ENCODE measurements at regions not wholly inside any gene's neighbourhood (a gene's known extent, or its start where the extent isn't known, plus 50 kb on each side); places are given as distances from the start of the nearest gene placed in this dataset.
A peak's percentile ranks its signal among the peaks of the same experiment; 100 is the strongest.

DNA sequence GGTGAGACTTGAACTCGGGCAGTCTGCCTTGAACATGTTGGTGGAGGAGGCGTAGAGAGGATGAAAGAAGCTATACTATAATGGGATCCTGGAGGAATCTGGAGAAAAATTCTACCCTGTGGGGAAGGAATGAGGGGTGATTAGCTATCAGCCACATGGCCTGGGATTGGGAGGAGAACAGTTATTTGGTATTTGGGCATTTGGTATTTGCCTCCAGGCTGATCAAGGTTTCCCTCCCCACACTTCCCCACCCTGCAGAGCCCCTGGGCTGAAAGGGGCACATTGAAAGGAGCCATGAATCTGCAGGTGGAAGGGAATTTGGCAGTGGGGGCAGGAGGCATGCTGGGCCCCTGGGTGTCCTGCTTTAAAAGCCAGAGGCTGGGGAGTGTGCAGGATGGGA lies 235.3 kb downstream of the INHBA start:
- TF ChIP-seq, protein P1, sequence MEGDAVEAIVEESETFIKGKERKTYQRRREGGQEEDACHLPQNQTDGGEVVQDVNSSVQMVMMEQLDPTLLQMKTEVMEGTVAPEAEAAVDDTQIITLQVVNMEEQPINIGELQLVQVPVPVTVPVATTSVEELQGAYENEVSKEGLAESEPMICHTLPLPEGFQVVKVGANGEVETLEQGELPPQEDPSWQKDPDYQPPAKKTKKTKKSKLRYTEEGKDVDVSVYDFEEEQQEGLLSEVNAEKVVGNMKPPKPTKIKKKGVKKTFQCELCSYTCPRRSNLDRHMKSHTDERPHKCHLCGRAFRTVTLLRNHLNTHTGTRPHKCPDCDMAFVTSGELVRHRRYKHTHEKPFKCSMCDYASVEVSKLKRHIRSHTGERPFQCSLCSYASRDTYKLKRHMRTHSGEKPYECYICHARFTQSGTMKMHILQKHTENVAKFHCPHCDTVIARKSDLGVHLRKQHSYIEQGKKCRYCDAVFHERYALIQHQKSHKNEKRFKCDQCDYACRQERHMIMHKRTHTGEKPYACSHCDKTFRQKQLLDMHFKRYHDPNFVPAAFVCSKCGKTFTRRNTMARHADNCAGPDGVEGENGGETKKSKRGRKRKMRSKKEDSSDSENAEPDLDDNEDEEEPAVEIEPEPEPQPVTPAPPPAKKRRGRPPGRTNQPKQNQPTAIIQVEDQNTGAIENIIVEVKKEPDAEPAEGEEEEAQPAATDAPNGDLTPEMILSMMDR (IDR thresholded peaks at IDR 0.05): no peak
- no peak for TF ChIP-seq EZH2 (IDR thresholded peaks at IDR 0.05)
- no peak for TF ChIP-seq EZH2phosphoT487 (IDR thresholded peaks at IDR 0.05)
- H3K27me3 Mint-ChIP-seq (ENCODE audit: insufficient read depth, low read depth): peaks cover 2% of the 10 kb centered on the region

DNA sequence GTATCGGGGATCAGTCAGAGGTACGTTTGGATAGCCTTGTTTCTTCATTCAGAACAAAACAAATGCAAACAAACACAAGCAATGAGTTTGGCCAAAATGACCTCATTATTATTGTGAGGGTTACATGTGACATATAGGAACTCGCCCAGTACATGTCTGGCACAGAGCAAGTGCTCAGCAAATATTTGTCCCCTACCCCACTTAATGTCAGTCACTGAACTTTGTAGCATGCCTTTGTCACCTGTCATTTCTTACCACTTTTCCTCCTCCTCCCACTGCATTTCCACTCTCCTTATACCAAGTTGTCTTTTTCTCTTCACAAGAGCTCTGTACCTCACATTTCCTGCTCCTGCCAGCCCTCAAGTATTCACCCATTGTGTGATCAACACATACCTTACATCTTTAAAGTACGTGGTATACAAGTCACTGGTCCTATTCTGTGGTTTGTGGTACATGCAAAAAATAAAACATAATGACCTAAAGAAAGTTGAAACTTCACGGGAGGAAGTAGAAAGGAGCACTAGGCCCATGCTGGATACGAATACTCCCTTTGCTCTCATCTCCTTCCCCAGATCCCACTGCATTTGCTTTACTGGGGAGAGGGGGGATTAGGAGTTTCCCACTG lies 236.0 kb downstream of the INHBA start:
- Histone ChIP-seq H3K27me3 (no peaks in the 10 kb centered on the region), H3K4me3 (no peak overlapping the region), H3K27ac (no peak overlapping the region), H3K9ac (no peak overlapping the region), H3K79me2 (ENCODE audit: low read depth) (no peaks in the 10 kb centered on the region), H2AFZ (replicated peaks) (no peak overlapping the region), H3F3A (ENCODE audit: low read depth) (no peaks in the 10 kb centered on the region), H3K4me2 (no peak overlapping the region), H3K36me3 (no peaks in the 10 kb centered on the region), H3K4me1 (no peaks in the 10 kb centered on the region), H3K9me3 (ENCODE audit: low read depth) (no peaks in the 10 kb centered on the region), H4K20me1 (ENCODE audit: low read depth) (no peaks in the 10 kb centered on the region)
- Mint-ChIP-seq H3K9me3 (no peaks in the 10 kb centered on the region), H3K36me3 (no peaks in the 10 kb centered on the region), H3K4me3 (no peak overlapping the region), H3K27me3 (ENCODE audit: insufficient read depth, low read depth) (peaks cover 2% of the 10 kb centered on the region), H3K27ac (peak overlapping the region; percentile 11), H3K4me1 (peaks cover 3% of the 10 kb centered on the region)
- no peak for TF ChIP-seq EZH2phosphoT487 (IDR thresholded peaks at IDR 0.05)
- TF ChIP-seq, protein P1 (IDR thresholded peaks at IDR 0.05): no peak
- no peak for DNase-seq (ENCODE audit: low spot score)

More for the DNA sequence above, 235.3 kb downstream of the INHBA start:
- Mint-ChIP-seq H3K9me3 (no peaks in the 10 kb centered on the region), H3K4me1 (peaks cover 3% of the 10 kb centered on the region), H3K27ac (no peak overlapping the region), H3K36me3 (no peaks in the 10 kb centered on the region), H3K4me3 (no peak overlapping the region)
- no peaks in the 10 kb centered on the region for H4K20me1 ChIP-seq (ENCODE audit: low read depth)
- no peak overlapping the region for H3K4me3 ChIP-seq
- no peak overlapping the region for H3K4me2 ChIP-seq
- no peak overlapping the region for H3K27ac ChIP-seq
- H3K9ac ChIP-seq: no peak overlapping the region
- H3K4me1 ChIP-seq: no peaks in the 10 kb centered on the region
- H3K36me3 ChIP-seq: no peaks in the 10 kb centered on the region
- no peak overlapping the region for H2AFZ ChIP-seq (replicated peaks)
- DNase-seq (ENCODE audit: low spot score): no peak
- no peaks in the 10 kb centered on the region for H3K79me2 ChIP-seq (ENCODE audit: low read depth)
- no peaks in the 10 kb centered on the region for H3F3A ChIP-seq (ENCODE audit: low read depth)
- no peaks in the 10 kb centered on the region for H3K9me3 ChIP-seq (ENCODE audit: low read depth)
- H3K27me3 ChIP-seq: no peaks in the 10 kb centered on the region

DNA sequence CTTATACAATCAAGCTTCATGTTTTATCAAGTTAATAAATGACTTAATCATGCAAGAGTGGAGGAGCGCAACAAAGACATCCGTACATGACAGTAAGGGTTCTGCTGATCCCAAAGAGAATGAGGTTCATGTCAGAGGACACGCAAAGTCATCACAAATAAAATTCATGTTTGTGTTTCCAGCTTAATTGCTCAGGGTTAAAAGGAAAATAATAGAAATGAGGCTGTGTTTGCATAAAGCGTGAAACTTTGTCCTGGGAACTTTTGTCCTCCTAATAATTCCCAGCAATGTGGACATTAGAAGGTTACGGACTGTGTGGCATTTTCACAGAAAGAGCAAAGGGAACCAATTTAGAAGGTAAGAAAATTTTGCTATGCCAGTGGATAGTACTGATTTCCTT lies 237.3 kb downstream of the INHBA start:
- peaks cover 2% of the 10 kb centered on the region for H3K27me3 Mint-ChIP-seq (ENCODE audit: insufficient read depth, low read depth)

More for the DNA sequence above, 237.3 kb downstream of the INHBA start:
- Mint-ChIP-seq H3K36me3 (no peaks in the 10 kb centered on the region), H3K27ac (no peak overlapping the region), H3K4me1 (peaks cover 3% of the 10 kb centered on the region), H3K9me3 (no peaks in the 10 kb centered on the region), H3K4me3 (no peak overlapping the region)
- no peaks in the 10 kb centered on the region for H3K79me2 ChIP-seq (ENCODE audit: low read depth)
- H3F3A ChIP-seq (ENCODE audit: low read depth): no peaks in the 10 kb centered on the region
- H4K20me1 ChIP-seq (ENCODE audit: low read depth): no peaks in the 10 kb centered on the region
- no peak overlapping the region for H3K27ac ChIP-seq
- no peak overlapping the region for H3K9ac ChIP-seq
- DNase-seq (ENCODE audit: low spot score): no peak
- no peaks in the 10 kb centered on the region for H3K9me3 ChIP-seq (ENCODE audit: low read depth)
- no peaks in the 10 kb centered on the region for H3K36me3 ChIP-seq
- no peak overlapping the region for H2AFZ ChIP-seq (replicated peaks)
- H3K4me1 ChIP-seq: no peaks in the 10 kb centered on the region
- H3K27me3 ChIP-seq: no peaks in the 10 kb centered on the region
- H3K4me3 ChIP-seq: no peak overlapping the region
- H3K4me2 ChIP-seq: no peak overlapping the region
- TF ChIP-seq, protein P1 (IDR thresholded peaks at IDR 0.05): no peak
- TF ChIP-seq EZH2phosphoT487 (IDR thresholded peaks at IDR 0.05) (no peak), EZH2 (IDR thresholded peaks at IDR 0.05) (no peak)

Data from neural progenitor cell (in vitro differentiated cells).